Sigmoid colon (tissue), 6 donors: ENCODE measurements at regions not wholly inside any gene's neighbourhood (a gene's known extent, or its start where the extent isn't known, plus 50 kb on each side); places are given as distances from the start of the nearest gene placed in this dataset.
"Not testable (repeated sequence)": the region's sequence is repeated elsewhere in the genome, so short reads cannot be mapped to it uniquely, and the experiment has no call there.

Experiments
- DNase-seq: peaks from one replicate; pipeline ENCODE4 v3.0.0-alpha.2; 2019
- H3K27ac ChIP-seq, 4 donors: fragments of 200-600 bp; sonication (generic); one replicate each; pipeline ENCODE4 v1.5.1; 2016 to 2019; ENCODE audit warnings: mild to moderate bottlenecking in 1 of 4
- H3K27me3 ChIP-seq, 3 donors: fragments of 200-600 bp; sonication (generic); one replicate each; pipeline ENCODE4 v1.5.1; 2019; ENCODE audit warnings: mild to moderate bottlenecking in 1 of 3
- H3K36me3 ChIP-seq, 4 donors: fragments of 200-600 bp; sonication (generic); one replicate each; pipeline ENCODE4 v1.5.1; 2016 to 2019
- H3K4me1 ChIP-seq, 4 donors: fragments of 200-600 bp; sonication (generic); one replicate each; pipeline ENCODE4 v1.5.1; 2017 to 2019
- H3K4me3 ChIP-seq, 4 donors: fragments of 200-600 bp; sonication (generic); one replicate each; pipeline ENCODE4 v1.5.1; 2017 to 2019; ENCODE audit warnings: mild to moderate bottlenecking in 2 of 4, moderate library complexity in 1 of 4
- H3K9me3 ChIP-seq, 4 donors: fragments of 200-600 bp in 3 of 4; sonication (generic) in 3 of 4; one replicate each; pipeline versions ENCODE4 v1.5.1 to v1.6.1; 2013 to 2019
- EP300 ChIP-seq, 4 donors: sonication (generic); formaldehyde crosslinking; IDR thresholded peaks; one replicate each; pipeline ENCODE4 v1.6.1; 2017; ENCODE audit warnings: antibody characterized with exemption in 4 of 4
- POLR2A ChIP-seq, 2 donors: fragments of 450-650 bp; IDR thresholded peaks; one replicate each; pipeline ENCODE4 v1.6.1; 2016; ENCODE audit warnings: antibody characterized with exemption in 2 of 2, mild to moderate bottlenecking in 2 of 2, moderate library complexity in 2 of 2
- POLR2AphosphoS5 ChIP-seq, 4 donors: sonication (generic); formaldehyde crosslinking; IDR thresholded peaks; one replicate each; pipeline ENCODE4 v1.6.1; 2017; ENCODE audit warnings: antibody characterized with exemption in 4 of 4
- WGBS, 2 donors: extraction: QIAGEN DNeasy Blood & Tissue Kit; methylation state at CpG; one replicate each; pipeline ENCODE4 v1.1.7; 2013; 5-methylcytosine and 5-hydroxymethylcytosine counted together
- intact Hi-C: fragments of 100-400 bp; cut with DNase I; formaldehyde crosslinking; loops from one replicate; pipeline ENCODE4 v1.15.1; 2023
- TF ChIP-seq, protein P1 (sequence below), 4 experiments: fragments of 450-650 bp in 3 of 4; fragments of 200-600 bp in 1 of 4; IDR thresholded peaks; one replicate each; pipeline ENCODE4 v1.5.1; 2016 to 2019; ENCODE audit warnings: antibody characterized with exemption in 4 of 4, mild to moderate bottlenecking in 3 of 4, moderate library complexity in 2 of 4
- donor health status: healthy with polysubstance abuse.
- donor health status: healthy.

- Histone ChIP-seq H3K4me3 (no peak overlapping the region), H3K9me3 (no peaks in the 10 kb centered on the region), H3K27me3 (no peaks in the 10 kb centered on the region), H3K4me1 (peaks cover 0 to 8% (median 3%) of the 10 kb centered on the region in 4 donors), H3K27ac (no peak overlapping the region), H3K36me3 (no peaks in the 10 kb centered on the region)
- TF ChIP-seq EP300 (IDR thresholded peaks at IDR 0.05), result no peak
- WGBS, 2 donors, result 90 to 95% methylated on average over 4 of the region's 4 CpGs
- DNase-seq, result no peak
- intact Hi-C loops, result no loop called here
Measured at GRCh38 chr12:127150956-127151355, 1116.0 kb upstream of the TMEM132C start.

DNA sequence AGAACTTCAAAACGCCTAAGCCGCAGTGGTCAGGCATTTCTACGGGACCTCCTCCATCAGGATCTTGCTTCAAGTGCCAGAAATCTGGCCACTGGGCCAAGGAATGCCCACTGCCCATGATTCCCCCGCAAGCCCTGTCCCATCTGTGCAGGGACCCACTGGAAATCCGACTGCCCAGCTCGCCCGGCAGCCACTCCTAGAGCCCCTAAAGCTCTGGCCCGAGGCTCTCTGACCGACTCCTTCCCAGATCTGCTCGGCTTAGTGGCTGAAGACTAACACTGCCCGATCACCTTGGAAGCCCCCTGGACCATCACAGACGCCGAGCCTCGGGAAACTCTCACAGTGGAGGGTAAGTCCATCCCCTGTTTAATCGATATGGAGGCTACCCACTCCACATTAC, 1113.0 kb upstream of the TMEM132C start:
- DNase-seq, result no peak
- Histone ChIP-seq H3K27me3 (no peaks in the 10 kb centered on the region), H3K27ac (no peak overlapping the region), H3K4me3 (no peak overlapping the region), H3K9me3 (peaks cover 0 to 3% (median 0%) of the 10 kb centered on the region in 4 donors), H3K36me3 (no peaks in the 10 kb centered on the region), H3K4me1 (no peaks in the 10 kb centered on the region)
- WGBS, 2 donors, result 91 to 95% methylated on average over 15 of the region's 15 CpGs
- intact Hi-C loops, result no loop called here
- no peak for TF ChIP-seq EP300 (IDR thresholded peaks at IDR 0.05)
- TF ChIP-seq, protein P1, sequence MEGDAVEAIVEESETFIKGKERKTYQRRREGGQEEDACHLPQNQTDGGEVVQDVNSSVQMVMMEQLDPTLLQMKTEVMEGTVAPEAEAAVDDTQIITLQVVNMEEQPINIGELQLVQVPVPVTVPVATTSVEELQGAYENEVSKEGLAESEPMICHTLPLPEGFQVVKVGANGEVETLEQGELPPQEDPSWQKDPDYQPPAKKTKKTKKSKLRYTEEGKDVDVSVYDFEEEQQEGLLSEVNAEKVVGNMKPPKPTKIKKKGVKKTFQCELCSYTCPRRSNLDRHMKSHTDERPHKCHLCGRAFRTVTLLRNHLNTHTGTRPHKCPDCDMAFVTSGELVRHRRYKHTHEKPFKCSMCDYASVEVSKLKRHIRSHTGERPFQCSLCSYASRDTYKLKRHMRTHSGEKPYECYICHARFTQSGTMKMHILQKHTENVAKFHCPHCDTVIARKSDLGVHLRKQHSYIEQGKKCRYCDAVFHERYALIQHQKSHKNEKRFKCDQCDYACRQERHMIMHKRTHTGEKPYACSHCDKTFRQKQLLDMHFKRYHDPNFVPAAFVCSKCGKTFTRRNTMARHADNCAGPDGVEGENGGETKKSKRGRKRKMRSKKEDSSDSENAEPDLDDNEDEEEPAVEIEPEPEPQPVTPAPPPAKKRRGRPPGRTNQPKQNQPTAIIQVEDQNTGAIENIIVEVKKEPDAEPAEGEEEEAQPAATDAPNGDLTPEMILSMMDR (IDR thresholded peaks at IDR 0.05), result no peak
- TF ChIP-seq POLR2AphosphoS5 (IDR thresholded peaks at IDR 0.05), result no peak
- TF ChIP-seq POLR2A (IDR thresholded peaks at IDR 0.05), result no peak

DNA sequence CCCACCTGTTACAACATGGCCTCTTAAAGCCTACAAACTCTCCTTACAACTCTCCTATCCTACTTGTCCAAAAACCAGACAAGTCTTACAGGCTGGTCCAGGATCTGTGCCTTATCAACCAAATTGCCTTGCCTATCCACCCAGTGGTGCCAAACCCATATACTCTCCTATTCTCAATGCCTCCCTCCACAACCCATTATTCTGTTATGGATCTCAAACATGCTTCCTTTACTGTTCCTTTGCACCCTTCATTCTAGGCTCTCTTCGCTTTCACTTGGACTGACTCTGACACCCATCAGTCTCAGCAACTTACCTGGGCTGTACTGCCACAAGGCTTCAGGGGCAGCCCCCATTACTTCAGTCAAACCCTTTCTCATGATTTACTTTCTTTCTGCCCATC, 1112.1 kb upstream of the TMEM132C start:
- intact Hi-C loops, H3K27ac ChIP-seq, H3K27me3 ChIP-seq, H3K4me3 ChIP-seq, DNase-seq, H3K36me3 ChIP-seq, H3K4me1 ChIP-seq, H3K9me3 ChIP-seq: not testable (repeated sequence)
- 88 to 95% methylated on average over 1 of the region's 1 CpG for WGBS, 2 donors

- intact Hi-C loops, H3K4me1 ChIP-seq, H3K27me3 ChIP-seq, H3K4me3 ChIP-seq, H3K36me3 ChIP-seq, H3K9me3 ChIP-seq, H3K27ac ChIP-seq, DNase-seq: not testable (repeated sequence)
- WGBS, 2 donors, result 83 to 87% methylated on average over 5 of the region's 5 CpGs
Measured at GRCh38 chr12:127155935-127156619, 1110.9 kb upstream of the TMEM132C start.

GRCh38 chr12:127157501-127158366, 1109.2 kb upstream of the TMEM132C start:
- H3K4me3 ChIP-seq, H3K4me1 ChIP-seq, DNase-seq, H3K27ac ChIP-seq, intact Hi-C loops, H3K27me3 ChIP-seq, H3K9me3 ChIP-seq, H3K36me3 ChIP-seq: not testable (repeated sequence)
- WGBS, 2 donors, result 86 to 91% methylated on average over 8 of the region's 8 CpGs

- H3K36me3 ChIP-seq, result no peaks in the 10 kb centered on the region
- H3K4me1 ChIP-seq, result no peaks in the 10 kb centered on the region
- TF ChIP-seq POLR2AphosphoS5 (IDR thresholded peaks at IDR 0.05) (no peak), EP300 (IDR thresholded peaks at IDR 0.05) (no peak), POLR2A (IDR thresholded peaks at IDR 0.05) (no peak)
- TF ChIP-seq, protein P1 (IDR thresholded peaks at IDR 0.05), result no peak
- intact Hi-C loops, result no loop called here
- H3K4me3 ChIP-seq, result no peak overlapping the region
- no peaks in the 10 kb centered on the region for H3K27me3 ChIP-seq
- WGBS, 2 donors, result 95 to 96% methylated on average over 4 of the region's 4 CpGs
- H3K9me3 ChIP-seq, result peaks cover 0 to 3% (median 0%) of the 10 kb centered on the region in 4 donors
- no peak for DNase-seq
- no peak overlapping the region for H3K27ac ChIP-seq
Measured at GRCh38 chr12:127158385-127159061, 1108.4 kb upstream of the TMEM132C start.
